HL-60 (cell line): ENCODE measurements at regions not wholly inside any gene's neighbourhood (a gene's known extent, or its start where the extent isn't known, plus 50 kb on each side); places are given as distances from the start of the nearest gene placed in this dataset.
A peak's percentile ranks its signal among the peaks of the same experiment; 100 is the strongest.

Experiments
- DNase-seq, 2 experiments: peaks; one replicate each; pipeline ENCODE4 v3.0.0-alpha.2; 2010 to 2020; ENCODE audit warnings: low read depth in 1 of 2, low spot score in 1 of 2
- H3K27ac ChIP-seq: fragments of 250-450 bp; sonication (Bioruptor Pico); replicated peaks from 2 replicates; pipeline ENCODE4 v1.5.1; 2020; ENCODE audit warnings: mild to moderate bottlenecking, moderate library complexity
- H3K27me3 ChIP-seq: fragments of 250-450 bp; sonication (Bioruptor Pico); 2 replicates; pipeline ENCODE4 v1.5.1; 2021; ENCODE audit warnings: mild to moderate bottlenecking, moderate library complexity; ENCODE audit not compliant: insufficient read depth, poor library complexity, severe bottlenecking
- H3K4me3 ChIP-seq: replicated peaks from 2 replicates; pipeline ENCODE4 v1.5.1; 2011; ENCODE audit warnings: mild to moderate bottlenecking, control low read depth, low read length; ENCODE audit not compliant: insufficient read depth
- CTCF ChIP-seq: IDR thresholded peaks from one replicate; pipeline ENCODE4 v1.5.1; 2011; ENCODE audit warnings: low read length, control low read depth, inconsistent platforms; ENCODE audit not compliant: insufficient read depth
- GABPA ChIP-seq: IDR thresholded peaks from 2 replicates; pipeline ENCODE4 v1.6.1; 2012; ENCODE audit warnings: low read depth
- POLR2AphosphoS5 ChIP-seq: IDR thresholded peaks from 2 replicates; pipeline ENCODE4 v1.6.1; 2012; ENCODE audit warnings: low read depth
- REST ChIP-seq: IDR thresholded peaks from 2 replicates; pipeline ENCODE4 v1.6.1; 2012; ENCODE audit warnings: low read depth; ENCODE audit not compliant: insufficient replicate concordance
- SPI1 ChIP-seq: IDR thresholded peaks from 2 replicates; pipeline ENCODE4 v1.6.1; 2012; ENCODE audit warnings: low read depth, mild to moderate bottlenecking, borderline replicate concordance

GRCh38 chr21:33974513-33975468 is 59.2 kb upstream of the ATP5PO start:
- H3K4me3 ChIP-seq = no peak overlapping the region
- H3K27ac ChIP-seq = peak overlapping the region; percentile 85
- TF ChIP-seq REST (no peak), SPI1 (no peak), CTCF (no peak), POLR2AphosphoS5 (no peak), GABPA (no peak)
- no peaks in the 10 kb centered on the region for H3K27me3 ChIP-seq
- no peak for DNase-seq

- no peak for DNase-seq
- no peak overlapping the region for H3K27ac ChIP-seq
These were observed 57.7 kb upstream of the ATP5PO start for GRCh38 chr21:33973268-33973667.

More at GRCh38 chr21:33973268-33973667, 57.7 kb upstream of the ATP5PO start:
- H3K27me3 ChIP-seq = no peaks in the 10 kb centered on the region
- no peak for TF ChIP-seq CTCF
- no peak for TF ChIP-seq REST
- TF ChIP-seq SPI1 = no peak
- TF ChIP-seq POLR2AphosphoS5 = no peak
- no peak for TF ChIP-seq GABPA
- no peak overlapping the region for H3K4me3 ChIP-seq
